ENCODE measurements at regions not wholly inside any gene's neighbourhood (a gene's known extent, or its start where the extent isn't known, plus 50 kb on each side); places are given as distances from the start of the nearest gene placed in this dataset.

DNA sequence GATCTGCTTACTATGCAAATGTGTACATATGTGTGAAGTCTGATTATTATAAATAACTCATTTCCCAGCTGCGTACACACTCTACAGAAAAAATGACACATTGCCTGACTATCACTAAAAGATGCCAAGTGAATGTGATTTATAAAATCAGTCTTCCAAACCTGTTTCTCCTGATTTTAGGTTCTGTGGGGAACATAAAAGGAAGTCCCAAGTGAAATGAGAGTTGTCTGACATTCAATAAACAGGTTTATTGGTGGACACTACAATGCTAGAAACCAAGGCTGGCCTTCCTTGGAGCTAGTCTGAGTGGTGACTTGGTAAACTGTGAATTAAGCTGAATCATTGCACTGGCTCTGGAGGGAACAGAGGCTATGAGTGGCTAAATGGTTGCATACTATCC lies 287.9 kb upstream of the ESRRG start:
- no peak for TF ChIP-seq BRD9 (IDR thresholded peaks at IDR 0.05; ENCODE audit: low read depth, partially characterized antibody)
- no peak for TF ChIP-seq ZNF143 (CRISPR knock-in tag; IDR thresholded peaks at IDR 0.05)
- TF ChIP-seq CREBBP (IDR thresholded peaks at IDR 0.05; ENCODE audit: low read depth, low read length), result no peak
- no peak for TF ChIP-seq ZBTB8A (IDR thresholded peaks at IDR 0.05; ENCODE audit: partially characterized antibody)
- no peak for TF ChIP-seq EP300 (IDR thresholded peaks at IDR 0.05; ENCODE audit: low read length)
- TF ChIP-seq NR0B1 (IDR thresholded peaks at IDR 0.05; ENCODE audit: partially characterized antibody), result no peak
- TF ChIP-seq MTA2 (IDR thresholded peaks at IDR 0.05; ENCODE audit: low read depth), result no peak
- TF ChIP-seq MECOM (CRISPR knock-in tag; IDR thresholded peaks at IDR 0.05), result no peak
- no peak for TF ChIP-seq U2AF1 (optimal IDR thresholded peaks at IDR 0.05; ENCODE audit: low read depth, low read length)
- no peak for TF ChIP-seq ZSCAN32 (CRISPR knock-in tag; IDR thresholded peaks at IDR 0.05)
- in situ Hi-C loops (cut with MboI), result no loop called here
- H3K36me3 ChIP-seq (ENCODE audit: control insufficient read depth, insufficient read depth, low read length), result no peaks in the 10 kb centered on the region
- no peak overlapping the region for H3K4me3 ChIP-seq
- no peak overlapping the region for H3K4me2 ChIP-seq (ENCODE audit: insufficient read depth, low read length)
- CTCF ChIA-PET (ENCODE audit: low intra/inter-chr PET ratio), result no interaction called here
- no peak overlapping the region for H3K9ac ChIP-seq (ENCODE audit: insufficient read depth in 1 of 2, low read depth in 2 of 2, low read length in 2 of 2)
- DNase-seq (ENCODE audit: extremely low read depth in 1 of 4, low spot score in 3 of 4) (no peak), FAIRE-seq (no peak), ATAC-seq (no peak)
- 0% methylated on average over 1 of the region's 1 CpG for WGBS (ENCODE audit: insufficient coverage, low coverage, missing lambda C conversion rate)
- H2AFZ ChIP-seq (ENCODE audit: low read depth, low read length), result no peak overlapping the region
- H4K20me1 ChIP-seq (replicated peaks; ENCODE audit: control insufficient read depth, insufficient read depth, low read length), result no peaks in the 10 kb centered on the region
- BruUV-seq (replicated peaks), result no TSS peak
- no peaks in the 10 kb centered on the region for H3K9me3 ChIP-seq (replicated peaks; ENCODE audit: control insufficient read depth, insufficient read depth, low read depth, low read length)
- H3K9me1 ChIP-seq (ENCODE audit: control insufficient read depth, insufficient read depth, low read length), result no peaks in the 10 kb centered on the region
- intact Hi-C loops (cut with micrococcal nuclease), result no loop called here
- POLR2A ChIA-PET, result interaction anchor here (1.0 kb wide), 1 partner anchor 10 kb away, joined by 4 read pairs; no protein-coding TSS in a partner anchor
- H3K79me2 ChIP-seq (ENCODE audit: control insufficient read depth, insufficient read depth, low read length), result no peaks in the 10 kb centered on the region
- H3K27ac ChIP-seq (ENCODE audit: extremely low read depth, low read depth, low read length), result no peak overlapping the region
- H3K4me1 ChIP-seq (replicated peaks in 1 of 2; ENCODE audit: control insufficient read depth in 2 of 2, insufficient read depth in 2 of 2, low read length in 2 of 2), result no peaks in the 10 kb centered on the region
- H3K27me3 ChIP-seq (ENCODE audit: control insufficient read depth in 2 of 2, insufficient read depth in 2 of 2, low read length in 2 of 2), result no peaks in the 10 kb centered on the region
